OCI-M2 (cell line): ENCODE measurements at regions not wholly inside any gene's neighbourhood (a gene's known extent, or its start where the extent isn't known, plus 50 kb on each side); places are given as distances from the start of the nearest gene placed in this dataset.

ENCODE experiments used
- DNase-seq: peaks from one replicate; lab custom pipeline; 2025; ENCODE audit not compliant: unreplicated experiment; lab: John Stamatoyannopoulos, UW

- DNase-seq = no peak
Observed at GRCh38 chr1:182295697-182296096, 95.9 kb downstream of the GLUL start.

GRCh38 chr1:182293119-182293589 lies 98.4 kb downstream of the GLUL start:
- no peak for DNase-seq

GRCh38 chr1:182292193-182292741 lies 99.3 kb downstream of the GLUL start:
- DNase-seq = no peak

- no peak for DNase-seq
Observed at GRCh38 chr1:182291584-182292192, 99.9 kb downstream of the GLUL start.

DNA sequence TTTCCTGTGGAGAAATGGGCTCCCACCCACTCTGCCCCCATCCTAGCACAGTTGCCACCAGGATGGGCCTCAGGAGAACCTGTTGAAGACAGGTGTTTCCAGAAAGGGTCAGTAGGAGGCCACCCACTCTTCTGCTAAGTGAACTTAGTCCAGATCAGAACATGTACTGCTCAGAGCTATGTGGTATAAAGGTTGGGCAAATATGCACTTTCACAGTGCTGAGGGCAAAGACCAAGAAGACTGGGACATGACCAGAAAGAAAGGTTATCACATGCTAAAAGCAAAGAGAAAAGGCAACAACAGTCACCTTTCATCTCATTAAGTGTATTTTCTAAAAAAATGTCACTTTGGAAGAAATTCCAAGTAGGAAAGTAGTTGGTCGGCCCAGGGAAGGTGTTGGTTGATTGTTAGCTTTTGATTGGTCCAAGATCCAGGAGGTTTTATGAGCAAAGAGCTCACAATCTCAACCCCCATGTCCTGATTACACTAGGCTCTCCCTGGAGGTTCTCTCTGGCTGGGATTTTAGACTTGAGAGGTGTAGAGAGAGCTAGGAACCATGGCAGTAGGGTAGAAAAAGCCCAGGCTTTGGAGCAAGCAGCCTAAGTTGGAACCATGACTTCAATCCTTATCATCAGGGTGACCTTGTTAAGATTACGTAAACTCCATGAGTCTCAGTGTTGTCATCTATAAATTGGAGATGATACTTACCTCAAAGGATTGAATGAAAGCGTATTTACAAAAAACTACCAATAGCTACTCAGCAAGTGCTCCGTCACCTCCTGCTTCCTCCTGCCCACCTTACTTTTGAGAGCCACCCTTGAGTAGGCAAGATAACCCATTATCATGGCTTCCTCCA lies 102.6 kb downstream of the GLUL start:
- no peak for DNase-seq

GRCh38 chr1:182286761-182287160 lies 104.8 kb downstream of the GLUL start:
- no peak for DNase-seq

DNA sequence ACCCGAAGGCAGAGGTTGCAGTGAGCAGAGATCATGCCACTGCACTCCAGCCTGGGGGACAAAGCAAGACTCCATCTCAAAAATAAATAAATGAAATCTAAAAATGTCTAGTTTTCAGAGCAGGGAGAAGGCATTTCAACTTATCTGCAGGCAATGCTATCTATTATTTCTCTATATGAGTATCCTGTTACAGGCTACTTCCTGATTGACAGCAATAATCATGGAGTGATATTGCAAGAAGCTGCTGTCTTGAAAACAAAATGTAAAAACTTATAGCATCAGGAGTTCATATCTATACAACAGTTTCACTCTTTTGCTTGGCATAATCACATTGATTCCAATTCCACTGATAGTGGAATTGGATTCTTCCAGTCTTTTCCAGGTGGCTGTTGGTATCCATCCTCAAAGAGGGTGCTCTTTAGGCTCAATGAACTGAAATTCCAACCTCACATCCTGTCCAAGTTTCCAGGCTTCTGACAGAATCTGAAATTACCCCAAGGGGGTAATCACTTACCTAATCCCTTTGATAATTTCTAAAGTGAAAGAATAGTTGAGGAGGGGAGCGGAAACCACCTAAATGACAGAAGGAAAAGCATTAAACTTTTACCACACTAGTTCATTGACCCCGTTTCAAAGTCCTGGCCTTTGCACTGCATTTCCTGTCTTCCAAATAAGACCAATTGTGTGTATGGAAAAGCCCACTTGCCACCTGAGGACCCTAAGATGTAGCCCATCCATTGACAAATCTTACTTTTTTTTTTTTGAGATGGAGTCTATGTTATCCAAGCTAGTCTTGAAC lies 107.6 kb downstream of the GLUL start:
- no peak for DNase-seq

- DNase-seq = no peak
Observed at GRCh38 chr1:182281541-182281940, 110.0 kb downstream of the GLUL start.

DNA sequence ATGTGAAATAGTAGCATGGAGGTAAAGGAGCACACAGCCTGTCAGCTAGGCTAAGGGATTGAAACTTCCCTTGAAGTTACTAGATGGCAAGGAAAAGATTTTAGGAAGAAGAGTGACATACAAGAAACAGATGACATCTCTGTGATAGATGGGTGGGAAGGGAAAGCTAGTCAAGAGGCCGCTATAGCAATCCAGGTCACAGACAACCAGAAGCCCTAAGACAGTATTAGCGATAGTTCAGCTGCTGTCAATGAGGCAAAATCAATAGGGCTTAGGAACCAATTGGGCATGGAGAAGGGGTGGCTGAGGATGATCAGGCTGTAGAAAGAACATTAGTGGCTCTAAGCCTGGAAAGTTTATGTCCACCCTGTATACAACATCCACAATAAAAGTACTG lies 111.1 kb downstream of the GLUL start:
- DNase-seq = no peak

DNA sequence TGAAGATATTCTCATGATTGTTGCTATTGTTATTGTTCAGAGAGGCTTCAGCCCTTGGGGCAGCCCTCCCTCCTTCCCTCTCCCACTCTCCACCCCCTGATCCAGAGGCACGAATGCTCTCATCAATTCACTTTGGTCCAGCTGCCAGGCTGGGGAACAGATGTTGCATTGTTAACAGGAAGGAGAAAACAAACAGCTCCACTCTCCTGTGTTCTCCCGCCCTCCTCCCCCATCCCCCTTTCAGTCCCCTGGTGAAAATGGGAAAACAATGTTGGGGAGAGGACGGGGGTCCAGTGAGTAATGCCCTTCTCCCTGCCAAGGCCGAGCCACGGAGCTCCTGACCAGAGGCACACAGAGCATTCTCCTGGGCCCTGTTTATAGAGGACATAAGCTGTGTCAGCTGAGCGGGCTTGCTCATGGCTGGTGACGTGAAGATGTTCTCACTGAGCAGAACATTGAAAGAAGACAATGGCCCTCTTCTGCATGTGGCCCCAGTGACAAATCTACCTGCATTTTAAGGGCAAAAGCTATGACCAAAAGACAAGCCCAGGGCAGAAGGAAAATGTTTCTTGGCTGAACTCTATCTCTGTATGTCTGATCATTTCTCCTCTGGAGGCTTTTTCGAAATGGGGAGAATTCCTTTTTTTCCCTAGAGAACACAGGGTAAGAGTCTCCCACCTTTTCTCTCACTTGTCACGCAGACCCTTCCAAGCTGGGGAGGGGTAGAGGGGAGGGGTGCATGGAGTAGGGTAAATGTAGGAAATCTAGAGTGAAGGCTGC lies 111.7 kb downstream of the GLUL start:
- no peak for DNase-seq

DNA sequence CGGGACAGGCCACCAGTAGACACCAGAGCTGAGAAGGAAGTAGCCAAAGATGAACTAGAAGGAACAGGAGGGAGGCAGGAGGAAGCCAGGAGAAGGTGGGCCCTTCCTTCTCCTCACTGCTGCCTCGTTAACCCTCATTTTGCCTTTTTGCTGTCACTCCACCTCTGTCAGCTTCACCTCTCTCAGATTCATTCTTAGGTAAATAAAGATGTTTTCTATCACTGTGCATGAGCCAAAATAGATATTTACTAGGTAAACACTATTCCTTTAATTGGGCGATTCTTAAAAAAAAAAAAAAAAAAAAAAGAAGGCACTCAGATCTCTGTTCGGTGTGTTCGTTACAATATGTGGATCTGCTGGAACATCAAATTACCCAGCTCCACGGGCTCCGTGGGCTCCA lies 112.3 kb downstream of the GLUL start:
- DNase-seq = no peak

DNA sequence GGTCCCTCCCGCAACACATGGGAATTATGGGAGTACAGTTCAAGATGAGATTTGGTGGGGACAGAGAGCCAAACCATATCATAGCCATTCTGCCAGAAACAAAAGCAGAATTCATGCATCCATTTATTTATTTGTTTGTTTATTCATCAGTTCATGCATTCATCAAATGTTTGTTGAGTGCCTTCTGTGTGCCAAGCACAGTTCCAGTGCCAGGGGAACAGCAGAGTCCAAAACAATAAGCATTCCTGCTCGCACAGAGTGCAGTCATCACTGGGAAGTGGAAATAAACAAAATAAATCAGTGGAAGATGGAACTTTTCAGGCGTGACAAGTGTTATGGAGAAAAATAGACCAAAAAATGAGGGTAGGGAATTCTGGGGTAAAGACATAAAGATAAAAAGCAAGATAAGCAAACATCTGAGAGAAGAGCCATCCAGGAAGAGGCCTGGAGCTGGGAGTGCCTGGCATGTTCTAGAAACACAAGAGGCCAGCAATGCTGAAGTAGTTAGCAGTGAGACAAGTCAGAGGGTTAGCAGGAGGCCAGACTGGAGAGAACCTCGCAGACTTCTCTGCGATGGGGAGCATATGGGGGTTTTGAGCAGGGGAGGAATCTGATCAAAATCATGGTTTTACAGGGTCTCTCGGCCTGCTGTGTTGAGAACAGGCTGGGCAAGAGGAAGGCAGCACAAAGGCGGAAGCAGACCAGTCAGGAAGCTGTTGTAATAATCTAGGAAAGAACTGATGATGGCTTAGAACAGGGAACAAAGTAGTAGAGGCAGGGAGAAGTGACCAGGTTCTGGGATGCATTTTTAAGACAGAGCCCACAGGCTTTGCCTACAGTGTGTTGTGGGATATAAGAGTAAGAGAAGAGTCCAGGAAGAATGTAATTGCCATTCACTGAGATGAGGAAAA lies 113.2 kb downstream of the GLUL start:
- DNase-seq = no peak

DNA sequence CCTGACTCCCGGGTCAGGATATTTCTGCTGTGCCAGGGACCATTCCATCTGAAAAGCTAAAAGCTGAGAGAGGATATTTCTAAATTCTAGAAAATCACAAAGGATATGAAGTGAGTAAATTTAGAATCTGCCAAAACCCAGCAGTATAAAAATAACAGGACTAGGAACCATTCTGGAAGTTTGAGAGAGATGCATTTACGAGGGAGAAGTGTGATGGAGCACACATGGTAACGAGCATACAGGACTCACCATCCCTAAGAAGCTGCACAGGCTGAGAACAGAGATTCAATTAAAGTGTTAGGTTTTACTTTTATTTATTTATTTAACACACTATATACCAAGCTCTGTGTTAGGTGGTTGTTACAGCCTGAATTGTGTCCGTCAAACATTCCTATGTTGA lies 116.3 kb downstream of the GLUL start:
- no peak for DNase-seq

GRCh38 chr1:182274618-182275017 lies 117.0 kb downstream of the GLUL start:
- DNase-seq = no peak

- DNase-seq = no peak
Observed at GRCh38 chr1:182270731-182271130, 120.9 kb downstream of the GLUL start.

GRCh38 chr1:182269097-182269496 lies 122.5 kb downstream of the GLUL start:
- no peak for DNase-seq

- DNase-seq = no peak
Observed at GRCh38 chr1:182268669-182269068, 122.9 kb downstream of the GLUL start.

- DNase-seq = no peak
Observed at GRCh38 chr1:182264185-182264584, 127.4 kb downstream of the GLUL start.

- DNase-seq = no peak
Observed at GRCh38 chr1:182263706-182264105, 127.9 kb downstream of the GLUL start.

DNA sequence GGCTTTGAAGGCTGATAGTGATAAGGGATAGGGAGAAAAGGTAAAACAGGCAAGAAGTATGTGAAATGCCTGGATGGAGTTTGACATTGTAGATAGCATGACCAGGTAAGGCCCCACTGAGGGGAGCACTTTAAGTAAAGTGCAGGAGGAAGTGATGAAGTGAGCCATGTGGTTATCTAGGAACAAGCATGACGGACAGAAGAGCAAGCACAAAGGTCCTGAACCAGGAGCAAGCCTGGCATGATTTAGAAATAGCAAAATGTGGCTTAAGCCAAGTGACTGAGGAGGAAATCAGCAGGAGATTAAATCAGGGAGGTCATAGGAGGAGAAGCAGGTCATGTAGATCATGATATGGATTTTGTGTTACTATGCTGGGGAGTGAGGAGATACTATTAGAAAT lies 129.2 kb downstream of the GLUL start:
- no peak for DNase-seq
